Suprapubic skin (tissue), 4 donors: ENCODE measurements at regions not wholly inside any gene's neighbourhood (a gene's known extent, or its start where the extent isn't known, plus 50 kb on each side); places are given as distances from the start of the nearest gene placed in this dataset.

ENCODE experiments used
- DNase-seq, 2 donors: peaks; one replicate each; pipeline ENCODE4 v3.0.0-alpha.2; 2019; ENCODE audit warnings: low spot score in 2 of 2
- H3K27ac ChIP-seq: fragments of 200-600 bp; sonication (generic); one replicate; pipeline ENCODE4 v1.5.1; 2019
- H3K27me3 ChIP-seq: fragments of 200-600 bp; sonication (generic); one replicate; pipeline ENCODE4 v1.5.1; 2019
- H3K36me3 ChIP-seq: fragments of 200-600 bp; sonication (generic); one replicate; pipeline ENCODE4 v1.5.1; 2019
- H3K4me1 ChIP-seq: fragments of 200-600 bp; sonication (generic); one replicate; pipeline ENCODE4 v1.5.1; 2019
- H3K4me3 ChIP-seq: fragments of 200-600 bp; sonication (generic); one replicate; pipeline ENCODE4 v1.5.1; 2019; ENCODE audit warnings: mild to moderate bottlenecking
- H3K9me3 ChIP-seq: fragments of 200-600 bp; sonication (generic); one replicate; pipeline ENCODE4 v1.5.1; 2019
- EP300 ChIP-seq: sonication (generic); formaldehyde crosslinking; IDR thresholded peaks from one replicate; pipeline ENCODE4 v1.6.1; 2017; ENCODE audit warnings: antibody characterized with exemption
- POLR2A ChIP-seq, 2 donors: fragments of 450-650 bp; IDR thresholded peaks; one replicate each; pipeline ENCODE4 v1.6.1; 2017; ENCODE audit warnings: antibody characterized with exemption in 2 of 2, mild to moderate bottlenecking in 2 of 2, moderate library complexity in 2 of 2
- POLR2AphosphoS5 ChIP-seq, 3 donors: sonication (generic); formaldehyde crosslinking; IDR thresholded peaks; one replicate each; pipeline ENCODE4 v1.6.1; 2017; ENCODE audit warnings: antibody characterized with exemption in 3 of 3
- WGBS: methylation state at CpG from one replicate; pipeline ENCODE4 v1.1.5; 2018; 5-methylcytosine and 5-hydroxymethylcytosine counted together
- TF ChIP-seq, protein P1 (sequence below), 2 donors: fragments of 200-600 bp in 1 of 2; fragments of 450-650 bp in 1 of 2; sonication (generic) in 1 of 2; IDR thresholded peaks; one replicate each; pipeline ENCODE4 v1.5.1; 2016 to 2019; ENCODE audit warnings: antibody characterized with exemption in 2 of 2, mild to moderate bottlenecking in 1 of 2, moderate library complexity in 1 of 2

DNA sequence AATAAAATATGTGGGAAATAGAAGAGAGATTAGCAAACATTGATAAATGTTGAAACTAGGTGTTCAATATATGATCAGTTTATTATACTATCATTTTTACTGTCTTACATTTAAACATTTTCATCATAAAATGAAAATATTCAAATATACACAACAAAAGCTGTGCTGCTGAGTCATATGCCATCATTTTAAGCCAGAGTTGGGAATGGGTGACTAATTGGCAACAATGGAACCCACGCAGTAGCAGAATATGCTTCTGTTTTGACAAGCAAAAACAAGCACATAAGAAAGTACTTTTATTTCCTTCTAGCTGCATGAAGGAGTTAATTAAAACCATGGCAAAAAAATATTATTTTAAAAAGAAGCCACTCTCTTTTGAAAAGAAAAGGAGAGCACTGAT, 340.0 kb upstream of the EDIL3 start:
- WGBS, result 60% methylated on average over 1 of the region's 1 CpG
- DNase-seq, result no peak
- Histone ChIP-seq H3K27me3 (no peaks in the 10 kb centered on the region), H3K9me3 (no peaks in the 10 kb centered on the region), H3K36me3 (no peaks in the 10 kb centered on the region), H3K4me3 (no peak overlapping the region), H3K4me1 (no peaks in the 10 kb centered on the region), H3K27ac (no peak overlapping the region)
- TF ChIP-seq POLR2AphosphoS5 (IDR thresholded peaks at IDR 0.05) (no peak), POLR2A (IDR thresholded peaks at IDR 0.05) (no peak), EP300 (no peak)
- TF ChIP-seq, protein P1, sequence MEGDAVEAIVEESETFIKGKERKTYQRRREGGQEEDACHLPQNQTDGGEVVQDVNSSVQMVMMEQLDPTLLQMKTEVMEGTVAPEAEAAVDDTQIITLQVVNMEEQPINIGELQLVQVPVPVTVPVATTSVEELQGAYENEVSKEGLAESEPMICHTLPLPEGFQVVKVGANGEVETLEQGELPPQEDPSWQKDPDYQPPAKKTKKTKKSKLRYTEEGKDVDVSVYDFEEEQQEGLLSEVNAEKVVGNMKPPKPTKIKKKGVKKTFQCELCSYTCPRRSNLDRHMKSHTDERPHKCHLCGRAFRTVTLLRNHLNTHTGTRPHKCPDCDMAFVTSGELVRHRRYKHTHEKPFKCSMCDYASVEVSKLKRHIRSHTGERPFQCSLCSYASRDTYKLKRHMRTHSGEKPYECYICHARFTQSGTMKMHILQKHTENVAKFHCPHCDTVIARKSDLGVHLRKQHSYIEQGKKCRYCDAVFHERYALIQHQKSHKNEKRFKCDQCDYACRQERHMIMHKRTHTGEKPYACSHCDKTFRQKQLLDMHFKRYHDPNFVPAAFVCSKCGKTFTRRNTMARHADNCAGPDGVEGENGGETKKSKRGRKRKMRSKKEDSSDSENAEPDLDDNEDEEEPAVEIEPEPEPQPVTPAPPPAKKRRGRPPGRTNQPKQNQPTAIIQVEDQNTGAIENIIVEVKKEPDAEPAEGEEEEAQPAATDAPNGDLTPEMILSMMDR (IDR thresholded peaks at IDR 0.05), result no peak

GRCh38 chr5:84724181-84724580, 339.5 kb upstream of the EDIL3 start:
- no peak for DNase-seq
- Histone ChIP-seq H3K36me3 (no peaks in the 10 kb centered on the region), H3K27me3 (no peaks in the 10 kb centered on the region), H3K9me3 (no peaks in the 10 kb centered on the region), H3K4me1 (no peaks in the 10 kb centered on the region), H3K4me3 (no peak overlapping the region), H3K27ac (no peak overlapping the region)
- WGBS, result 93% methylated on average over 3 of the region's 3 CpGs
- TF ChIP-seq, protein P1 (IDR thresholded peaks at IDR 0.05), result no peak
- TF ChIP-seq EP300 (no peak), POLR2A (IDR thresholded peaks at IDR 0.05) (no peak), POLR2AphosphoS5 (IDR thresholded peaks at IDR 0.05) (no peak)

DNA sequence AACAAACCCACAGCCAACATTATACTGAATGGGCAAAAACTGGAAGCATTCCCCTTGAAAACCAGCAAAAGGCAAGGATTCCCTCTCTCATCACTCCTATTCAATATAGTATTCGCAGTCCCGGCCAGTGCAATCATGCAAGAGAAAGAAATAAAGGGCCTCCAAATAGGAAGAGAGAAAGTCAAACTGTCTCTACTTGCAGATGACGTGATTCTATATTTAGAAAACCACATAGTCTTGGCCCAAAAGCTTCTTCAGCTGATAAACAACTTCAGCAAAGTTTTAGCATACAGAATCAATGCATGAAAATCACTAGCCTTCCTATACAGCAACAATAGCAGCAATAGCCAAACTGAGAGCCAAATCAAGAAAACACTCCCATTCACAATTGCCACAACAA, 333.7 kb upstream of the EDIL3 start:
- H3K27ac ChIP-seq, result no peak overlapping the region
- no peaks in the 10 kb centered on the region for H3K36me3 ChIP-seq
- TF ChIP-seq, protein P1 (IDR thresholded peaks at IDR 0.05), result no peak
- no peaks in the 10 kb centered on the region for H3K4me1 ChIP-seq
- 75% methylated on average over 3 of the region's 3 CpGs for WGBS
- H3K4me3 ChIP-seq, result no peak overlapping the region
- no peak for DNase-seq
- H3K9me3 ChIP-seq, result no peaks in the 10 kb centered on the region
- no peaks in the 10 kb centered on the region for H3K27me3 ChIP-seq

- WGBS, result 84% methylated on average over 3 of the region's 3 CpGs
Observed at GRCh38 chr5:84715686-84716085, 331.0 kb upstream of the EDIL3 start.

GRCh38 chr5:84715091-84715490, 330.4 kb upstream of the EDIL3 start:
- 93% methylated on average over 1 of the region's 1 CpG for WGBS
- no peak overlapping the region for H3K27ac ChIP-seq
- no peak for DNase-seq
- no peaks in the 10 kb centered on the region for H3K4me1 ChIP-seq
- no peak overlapping the region for H3K4me3 ChIP-seq
- no peaks in the 10 kb centered on the region for H3K36me3 ChIP-seq
- H3K27me3 ChIP-seq, result no peaks in the 10 kb centered on the region
- TF ChIP-seq POLR2AphosphoS5 (IDR thresholded peaks at IDR 0.05) (no peak), POLR2A (IDR thresholded peaks at IDR 0.05) (no peak), EP300 (no peak)
- TF ChIP-seq, protein P1 (IDR thresholded peaks at IDR 0.05), result no peak
- no peaks in the 10 kb centered on the region for H3K9me3 ChIP-seq

More at GRCh38 chr5:84715686-84716085, 331.0 kb upstream of the EDIL3 start:
- TF ChIP-seq POLR2AphosphoS5 (IDR thresholded peaks at IDR 0.05) (no peak), POLR2A (IDR thresholded peaks at IDR 0.05) (no peak), EP300 (no peak)
- TF ChIP-seq, protein P1 (IDR thresholded peaks at IDR 0.05), result no peak
- no peaks in the 10 kb centered on the region for H3K9me3 ChIP-seq
- H3K4me1 ChIP-seq, result no peaks in the 10 kb centered on the region
- no peak for DNase-seq
- H3K36me3 ChIP-seq, result no peaks in the 10 kb centered on the region
- H3K4me3 ChIP-seq, result no peak overlapping the region
- no peak overlapping the region for H3K27ac ChIP-seq
- H3K27me3 ChIP-seq, result no peaks in the 10 kb centered on the region
